ENCODE measurements at regions not wholly inside any gene's neighbourhood (a gene's known extent, or its start where the extent isn't known, plus 50 kb on each side); places are given as distances from the start of the nearest gene placed in this dataset.
A peak's percentile ranks its signal among the peaks of the same experiment; 100 is the strongest.
"Not testable (repeated sequence)": the region's sequence is repeated elsewhere in the genome, so short reads cannot be mapped to it uniquely, and the experiment has no call there.

- DNase-seq, result no peak
Measured at GRCh38 chr20:50329981-50330503, 139.4 kb downstream of the CEBPB start.

GRCh38 chr20:50330504-50331313 lies 140.1 kb downstream of the CEBPB start:
- DNase-seq, result no peak

- DNase-seq, result no peak
Measured at GRCh38 chr20:50331469-50332363, 141.1 kb downstream of the CEBPB start.

GRCh38 chr20:50332491-50332980 lies 141.9 kb downstream of the CEBPB start:
- no peak for DNase-seq

DNA sequence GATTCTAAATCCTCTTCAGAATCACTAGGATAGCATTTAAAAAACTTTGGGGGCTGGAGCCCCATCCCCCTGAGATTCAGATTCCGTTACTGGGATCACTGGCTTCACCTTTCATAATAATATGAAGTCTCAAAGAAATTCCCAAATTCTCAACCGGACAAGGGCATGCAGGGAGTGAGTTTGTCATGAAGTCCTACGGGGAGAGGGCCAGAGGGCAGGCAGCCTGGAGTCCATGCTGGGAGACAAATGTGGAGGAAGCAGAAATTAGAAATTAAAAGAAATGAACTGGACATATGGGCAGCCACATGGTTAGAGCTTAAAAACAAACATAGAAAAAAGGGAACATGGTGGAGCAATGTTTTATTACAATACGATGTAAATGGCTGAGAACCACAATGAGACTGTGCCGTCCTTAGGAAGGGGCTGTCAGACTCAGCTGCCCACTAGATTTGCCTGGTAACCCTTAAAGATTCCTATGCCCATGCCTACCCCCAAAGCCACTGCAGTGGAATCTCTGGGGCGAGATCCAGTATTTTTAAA lies 142.6 kb downstream of the CEBPB start:
- no peak for DNase-seq

GRCh38 chr20:50333812-50334211 lies 143.2 kb downstream of the CEBPB start:
- no peak for DNase-seq

- not testable (repeated sequence) for DNase-seq
Measured at GRCh38 chr20:50334512-50334911, 143.9 kb downstream of the CEBPB start.

- peak; percentile 17 for DNase-seq
Measured at GRCh38 chr20:50335105-50335504, 144.5 kb downstream of the CEBPB start.

DNA sequence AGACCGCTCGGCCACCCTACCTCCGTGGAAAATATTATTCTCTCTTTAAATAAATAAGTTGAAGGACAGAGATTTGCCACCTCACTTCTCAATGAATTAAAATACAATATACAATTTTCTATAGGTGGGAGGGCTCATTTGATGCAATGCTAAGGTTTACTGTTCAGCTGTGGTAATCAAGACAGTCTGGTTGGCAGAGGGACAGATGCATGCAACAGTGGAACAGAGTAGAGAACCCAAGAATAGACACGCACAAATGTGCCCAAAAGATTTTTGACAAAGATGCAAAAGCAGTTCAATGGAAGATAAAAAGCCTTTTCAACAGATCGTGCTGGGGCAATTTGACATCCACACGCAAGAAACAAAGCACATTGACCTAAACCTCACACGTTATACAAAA lies 145.2 kb downstream of the CEBPB start:
- no peak for DNase-seq

- no peak for DNase-seq
Measured at GRCh38 chr20:50336661-50337060, 146.0 kb downstream of the CEBPB start.

GRCh38 chr20:50337521-50338466 lies 147.2 kb downstream of the CEBPB start:
- DNase-seq, result no peak

DNA sequence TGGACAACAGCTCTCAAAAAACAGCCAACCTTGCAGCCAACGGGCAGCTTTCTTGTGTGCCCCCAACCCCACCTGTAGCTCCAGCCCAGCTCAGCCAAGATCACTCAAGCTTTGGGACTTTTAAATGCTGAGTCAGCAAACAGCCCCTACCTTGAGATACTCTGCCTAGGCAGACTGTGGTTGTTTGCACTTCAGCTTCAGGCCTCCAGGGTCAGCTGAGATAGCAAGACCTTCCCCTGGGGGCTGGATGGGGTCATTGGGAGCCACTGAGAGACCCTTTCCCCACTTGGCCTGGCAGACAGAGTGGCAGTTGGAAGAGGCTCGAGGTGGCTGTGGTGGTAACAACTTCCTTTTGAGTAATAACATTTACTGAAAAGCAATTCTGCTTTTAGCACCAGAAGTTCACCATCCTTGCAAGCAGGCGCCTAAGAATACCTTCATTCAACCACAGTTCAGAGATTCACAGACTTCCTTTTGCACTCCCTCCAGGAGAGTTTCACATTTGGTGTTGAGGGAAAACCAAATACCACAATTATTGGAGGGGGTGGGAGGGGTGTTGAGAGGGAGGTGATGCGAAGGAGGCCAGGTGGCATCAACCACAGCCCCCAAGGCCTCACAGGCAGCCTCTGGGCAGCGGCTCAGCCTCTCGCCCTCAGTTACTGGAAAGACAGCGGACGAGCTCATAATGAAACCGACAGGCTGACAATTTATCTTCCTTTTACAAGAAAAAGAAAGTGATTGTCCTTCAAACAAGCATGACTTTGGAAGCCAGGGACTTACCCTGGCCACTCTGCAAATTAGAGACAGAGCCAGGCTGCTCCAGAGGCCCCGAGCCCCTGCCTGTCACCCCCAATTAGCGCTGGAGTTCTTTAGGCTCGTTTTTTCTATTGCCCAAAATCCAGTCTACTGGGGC lies 148.1 kb downstream of the CEBPB start:
- DNase-seq, result no peak

GRCh38 chr20:50339466-50339901 lies 148.9 kb downstream of the CEBPB start:
- DNase-seq, result no peak

DNA sequence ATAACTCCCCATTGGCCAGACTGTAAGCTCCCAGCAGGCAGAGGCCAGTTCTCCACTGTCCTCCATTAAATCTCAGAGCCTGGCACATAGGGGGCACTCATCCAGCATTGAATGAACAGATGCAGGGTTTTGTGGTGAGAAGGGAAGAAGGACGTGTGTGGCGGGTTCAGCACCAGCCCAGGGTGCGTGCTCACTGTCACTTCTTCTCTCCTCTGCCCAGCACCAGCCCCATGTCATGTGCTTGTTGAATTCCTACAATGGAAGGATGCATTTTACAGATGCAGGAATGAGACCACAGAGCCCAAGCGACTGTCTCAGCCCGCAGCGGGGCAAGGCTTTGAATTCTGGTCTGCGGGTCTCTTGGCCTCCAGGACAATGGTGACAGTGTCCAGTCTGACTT lies 149.9 kb downstream of the CEBPB start:
- DNase-seq, result no peak

DNA sequence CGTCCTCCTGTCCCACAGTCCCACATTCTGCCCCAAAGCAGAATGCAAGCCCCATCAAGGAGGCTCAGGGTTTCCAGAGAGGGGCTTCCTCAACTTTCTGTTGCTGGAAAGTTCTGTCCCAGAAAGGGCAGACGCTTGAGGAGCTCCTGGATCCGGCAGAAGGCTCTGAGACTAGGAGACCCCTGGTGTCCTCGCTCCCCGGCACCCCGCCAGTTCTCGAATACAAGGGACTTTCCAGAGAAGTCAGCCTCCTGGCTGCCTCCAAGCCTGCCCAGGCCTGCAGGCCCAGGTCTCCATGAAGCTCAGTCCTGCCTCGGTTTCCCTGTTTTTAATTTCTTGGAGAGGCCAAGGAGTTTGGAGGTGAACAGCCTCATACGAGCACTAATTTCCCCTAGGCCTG lies 150.4 kb downstream of the CEBPB start:
- DNase-seq, result no peak

GRCh38 chr20:50341880-50342637 lies 151.4 kb downstream of the CEBPB start:
- DNase-seq, result no peak

DNA sequence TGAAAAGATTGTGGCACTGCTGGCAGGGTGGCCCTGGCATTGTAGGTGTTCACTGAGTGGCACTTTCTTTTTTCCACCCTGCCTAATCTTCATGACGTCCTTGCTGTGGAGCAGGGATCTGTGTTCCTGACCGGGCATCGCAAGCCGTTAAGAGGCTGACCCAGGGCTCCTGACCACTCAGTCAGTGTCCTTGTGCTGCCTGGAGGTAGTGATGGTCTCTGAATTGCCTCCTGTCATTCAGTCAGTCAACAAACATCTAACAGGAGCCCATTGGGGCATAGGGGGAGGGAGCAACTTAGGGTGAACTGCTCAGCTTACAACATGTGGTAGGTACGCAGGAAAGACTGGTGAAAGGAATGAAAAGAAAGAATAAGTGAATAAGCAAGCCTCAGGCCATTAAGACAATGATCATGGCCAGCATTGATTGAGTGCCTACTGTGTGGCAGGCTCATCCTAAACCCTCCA lies 152.0 kb downstream of the CEBPB start:
- DNase-seq, result no peak

DNA sequence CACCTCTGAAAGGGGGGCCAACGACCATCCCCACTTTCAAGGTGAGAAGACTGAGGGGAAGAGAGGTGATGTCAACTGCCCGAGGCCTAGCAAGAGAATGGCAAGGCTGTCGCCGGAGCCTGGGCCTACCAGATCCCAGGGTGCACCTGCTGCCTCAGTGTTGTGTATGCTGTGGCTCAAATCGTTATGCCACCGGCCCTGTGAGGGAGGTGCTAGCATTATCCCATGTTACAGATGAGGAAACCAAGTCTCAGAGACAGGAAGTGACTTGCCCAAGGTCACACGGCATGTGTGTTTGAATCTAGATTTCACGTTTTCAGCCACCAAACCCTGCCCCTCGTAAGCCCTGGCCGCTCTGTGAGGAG lies 152.5 kb downstream of the CEBPB start:
- no peak for DNase-seq

- no peak for DNase-seq
Measured at GRCh38 chr20:50343490-50344179, 153.0 kb downstream of the CEBPB start.
